ENCODE measurements at regions not wholly inside any gene's neighbourhood (a gene's known extent, or its start where the extent isn't known, plus 50 kb on each side); places are given as distances from the start of the nearest gene placed in this dataset.
"Not testable (repeated sequence)": the region's sequence is repeated elsewhere in the genome, so short reads cannot be mapped to it uniquely, and the experiment has no call there.

- no peak for DNase-seq (ENCODE audit: low read depth)
Observed at GRCh38 chr10:50999163-50999562, 75.1 kb upstream of the PRKG1 start.

DNA sequence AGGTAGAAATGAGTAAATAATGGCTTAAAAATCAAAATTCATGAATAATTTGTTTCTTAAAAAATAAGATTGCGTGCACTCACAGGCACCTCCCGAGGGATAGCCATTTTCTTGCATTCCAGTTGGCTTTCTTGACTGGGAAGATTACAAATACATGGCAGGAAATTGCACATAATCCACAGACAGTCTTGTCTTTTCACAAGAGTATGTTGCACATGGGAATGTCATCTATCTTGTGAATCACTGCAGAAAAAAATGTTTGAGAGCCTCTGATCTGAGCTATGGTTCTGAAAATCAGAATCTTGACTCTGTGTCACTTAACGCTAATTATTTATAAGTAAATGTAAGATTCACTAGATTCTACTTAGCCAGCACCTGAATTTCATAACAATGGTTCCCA lies 74.1 kb upstream of the PRKG1 start:
- no peak for DNase-seq (ENCODE audit: low read depth)

DNA sequence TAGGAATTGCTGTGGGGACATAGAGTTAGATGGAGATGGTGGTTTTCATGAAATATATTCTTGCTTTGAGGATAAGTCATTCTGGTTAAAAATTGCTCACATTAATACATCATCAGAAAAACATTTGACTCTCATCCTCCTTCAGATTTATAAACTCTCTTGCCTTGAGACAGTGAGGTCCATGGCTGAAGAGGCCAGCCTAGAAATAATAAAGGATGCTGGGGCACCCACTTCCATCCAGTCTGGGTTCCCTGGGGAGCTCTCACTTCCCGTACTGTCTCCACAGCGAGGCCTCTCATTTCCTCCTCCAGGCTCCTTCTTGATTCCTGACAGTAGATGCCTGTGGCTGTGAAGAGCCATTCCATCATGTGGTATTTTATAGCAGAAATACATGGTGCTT lies 73.3 kb upstream of the PRKG1 start:
- no peak for DNase-seq (ENCODE audit: low read depth)

DNA sequence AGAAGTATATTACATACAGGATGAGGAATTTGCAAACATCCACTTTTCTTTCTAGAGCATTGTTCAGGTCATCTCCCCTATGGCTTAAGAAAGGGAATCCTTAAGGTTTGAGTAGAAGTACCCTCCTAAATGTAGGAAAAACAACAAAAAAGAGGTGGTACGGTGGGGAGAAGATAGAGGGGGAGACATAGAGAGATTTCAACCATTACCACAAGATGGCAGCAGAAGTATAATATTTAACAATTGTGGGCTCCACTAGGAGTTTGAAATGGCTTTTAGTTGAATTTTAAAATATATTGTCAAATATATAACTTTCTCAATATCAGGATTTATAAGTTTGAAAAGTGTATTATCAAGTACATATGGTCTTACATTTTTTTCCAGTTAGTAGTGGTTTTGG lies 72.7 kb upstream of the PRKG1 start:
- DNase-seq (ENCODE audit: low read depth), result no peak

- no peak for DNase-seq (ENCODE audit: low read depth)
Observed at GRCh38 chr10:51002469-51002868, 71.8 kb upstream of the PRKG1 start.

GRCh38 chr10:51004776-51005175 lies 69.5 kb upstream of the PRKG1 start:
- DNase-seq (ENCODE audit: low read depth), result no peak

DNA sequence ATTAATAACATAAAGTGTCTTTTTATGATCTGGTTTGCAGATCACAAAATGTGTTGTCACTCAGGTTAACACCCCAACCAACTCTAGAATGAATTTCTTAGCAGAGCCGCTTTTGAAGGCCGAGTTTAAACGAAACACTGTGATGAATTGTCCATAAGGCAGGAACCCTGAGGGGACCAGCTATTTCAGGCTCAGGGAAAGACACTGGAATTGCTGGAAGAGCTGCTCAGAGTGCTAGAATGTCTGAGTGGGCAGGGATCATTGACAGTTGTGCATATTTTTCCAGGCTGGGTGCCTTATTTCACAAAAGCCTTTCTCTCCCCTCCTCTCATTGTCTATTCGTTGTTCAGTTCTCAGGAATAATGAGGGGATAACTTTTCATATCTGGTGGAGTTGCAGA lies 68.7 kb upstream of the PRKG1 start:
- DNase-seq (ENCODE audit: low read depth), result no peak

DNA sequence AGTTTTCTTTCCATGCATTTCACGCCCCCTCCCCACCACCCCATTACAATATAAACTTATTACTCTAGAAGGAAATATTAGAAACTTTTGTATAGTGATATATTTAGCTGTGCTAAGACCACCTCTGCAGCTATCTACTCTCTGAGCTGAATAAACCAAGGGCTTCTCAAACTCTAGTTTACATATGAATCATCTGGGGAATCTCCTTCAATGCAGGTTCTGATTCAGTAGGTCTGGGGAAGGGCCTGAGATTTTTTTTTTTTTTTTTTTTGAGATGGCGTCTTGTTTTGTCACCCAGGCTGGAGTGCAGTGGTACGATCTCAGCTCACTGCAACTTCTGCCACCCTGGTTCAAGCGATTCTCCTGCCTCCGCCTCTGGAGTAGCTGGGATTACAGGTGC lies 67.6 kb upstream of the PRKG1 start:
- DNase-seq (ENCODE audit: low read depth), result no peak

DNA sequence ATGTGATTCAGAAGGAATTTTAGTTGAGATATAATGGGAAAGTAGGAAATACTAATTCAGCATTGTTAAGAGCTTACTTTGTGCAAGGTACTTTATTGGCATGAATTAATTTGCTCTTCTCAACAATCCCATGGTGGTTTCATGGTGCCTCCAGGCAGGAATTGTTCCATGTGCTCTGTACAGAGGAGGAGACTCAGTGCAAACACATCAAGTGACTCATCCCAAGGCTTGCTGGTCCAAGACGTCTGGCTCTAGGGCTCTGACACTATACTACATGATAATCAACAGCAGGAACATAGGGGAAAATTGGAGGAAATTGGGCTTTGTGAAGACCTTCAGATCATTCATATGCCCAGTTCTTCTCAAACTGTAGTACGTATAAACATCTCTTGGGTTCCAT lies 66.5 kb upstream of the PRKG1 start:
- no peak for DNase-seq (ENCODE audit: low read depth)

- no peak for DNase-seq (ENCODE audit: low read depth)
Observed at GRCh38 chr10:51008346-51008745, 65.9 kb upstream of the PRKG1 start.

GRCh38 chr10:51010977-51011376 lies 63.3 kb upstream of the PRKG1 start:
- DNase-seq (ENCODE audit: low read depth), result no peak

DNA sequence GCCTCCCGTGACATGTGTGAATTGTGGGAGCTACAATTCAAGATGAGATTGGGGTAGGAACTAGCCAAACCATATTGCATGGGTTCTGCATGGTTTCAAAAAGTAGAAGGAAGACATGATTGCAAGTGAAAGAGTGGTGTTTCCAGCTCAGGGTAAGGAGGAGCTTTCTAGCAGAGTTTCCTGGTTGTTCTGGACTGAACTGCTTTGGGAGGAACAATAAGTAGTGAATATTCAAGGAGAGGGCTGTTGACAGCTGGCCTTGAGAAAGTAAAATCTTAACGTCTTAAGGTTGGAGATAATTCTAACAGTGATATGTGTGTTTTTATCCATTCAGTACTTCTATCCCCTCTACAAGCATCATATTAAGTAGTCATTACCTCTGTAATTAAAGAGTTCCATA lies 62.2 kb upstream of the PRKG1 start:
- no peak for DNase-seq (ENCODE audit: low read depth)

DNA sequence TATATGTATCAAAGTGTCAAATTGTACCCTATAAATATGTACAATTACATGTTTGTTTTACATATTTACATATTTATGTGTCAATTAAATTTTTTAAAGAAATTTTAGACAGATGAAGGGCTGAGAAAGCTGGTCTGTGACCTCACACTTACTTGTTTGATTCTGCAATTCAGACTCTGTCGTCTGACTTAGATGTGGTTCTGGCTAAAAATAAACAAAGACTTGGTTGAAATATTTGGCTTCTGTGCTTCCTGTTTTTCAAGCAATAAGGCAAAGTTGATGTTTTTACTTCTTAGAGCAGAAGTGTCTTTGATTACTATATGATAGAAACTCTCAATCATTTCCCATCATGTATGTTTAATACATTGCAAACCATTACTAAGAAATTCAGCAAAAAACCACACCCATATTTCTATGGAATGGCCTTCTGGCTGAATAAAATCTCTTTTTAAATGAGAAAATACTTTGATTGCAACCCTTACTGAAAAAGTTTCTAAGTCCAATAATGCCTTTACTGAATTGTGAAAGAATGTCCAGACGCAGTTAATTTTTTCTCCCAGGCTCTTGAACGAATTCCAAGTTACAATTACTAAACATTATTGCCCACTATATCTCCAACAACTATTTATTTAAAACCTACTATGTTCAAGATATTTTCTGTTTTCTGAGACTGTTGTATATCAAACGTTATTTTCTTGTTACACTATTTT lies 59.5 kb upstream of the PRKG1 start:
- DNase-seq (ENCODE audit: low read depth), result no peak

- not testable (repeated sequence) for DNase-seq (ENCODE audit: low read depth)
Observed at GRCh38 chr10:51015390-51015754, 58.9 kb upstream of the PRKG1 start.

DNA sequence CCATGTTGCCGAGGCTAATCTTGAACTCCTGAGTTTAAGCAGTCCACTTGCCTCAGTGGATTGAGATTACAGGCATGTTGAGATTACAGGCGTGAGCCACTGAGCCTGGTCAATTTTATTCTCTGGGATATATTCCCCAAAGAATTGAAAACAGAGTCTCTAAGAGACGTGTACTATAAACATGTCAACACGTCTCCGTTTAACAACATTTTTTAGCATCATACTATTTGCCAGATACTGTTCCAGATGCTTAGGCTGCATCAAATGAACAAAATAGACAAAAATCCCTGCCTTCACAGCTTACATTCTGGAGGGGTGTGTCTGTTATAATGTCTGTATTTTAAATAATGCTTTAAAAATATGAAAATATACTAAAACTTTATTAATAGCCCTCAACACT lies 54.1 kb upstream of the PRKG1 start:
- DNase-seq (ENCODE audit: low read depth), result no peak

GRCh38 chr10:51022933-51023585 lies 51.2 kb upstream of the PRKG1 start:
- no peak for DNase-seq (ENCODE audit: low read depth)

DNA sequence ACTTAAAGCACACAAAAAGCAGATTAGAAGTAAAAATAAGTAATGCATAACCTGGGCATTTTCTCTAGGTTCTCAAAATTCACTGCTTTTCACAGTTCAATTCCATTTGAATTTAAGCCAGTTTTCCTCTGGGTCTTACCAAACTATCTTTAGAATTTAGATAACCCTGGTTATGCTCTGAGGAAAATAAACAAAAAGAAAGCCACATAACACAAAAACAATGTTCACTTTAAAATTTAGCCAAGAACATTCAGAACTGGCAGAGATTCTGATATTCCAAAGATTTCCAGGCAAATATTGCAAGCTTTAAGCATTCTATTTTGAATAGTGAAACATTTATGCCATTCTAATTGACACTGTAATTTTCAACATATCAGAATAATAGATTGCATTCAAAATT lies 50.7 kb upstream of the PRKG1 start:
- no peak for DNase-seq (ENCODE audit: low read depth)
